ENCODE measurements at regions not wholly inside any gene's neighbourhood (a gene's known extent, or its start where the extent isn't known, plus 50 kb on each side); places are given as distances from the start of the nearest gene placed in this dataset.

DNA sequence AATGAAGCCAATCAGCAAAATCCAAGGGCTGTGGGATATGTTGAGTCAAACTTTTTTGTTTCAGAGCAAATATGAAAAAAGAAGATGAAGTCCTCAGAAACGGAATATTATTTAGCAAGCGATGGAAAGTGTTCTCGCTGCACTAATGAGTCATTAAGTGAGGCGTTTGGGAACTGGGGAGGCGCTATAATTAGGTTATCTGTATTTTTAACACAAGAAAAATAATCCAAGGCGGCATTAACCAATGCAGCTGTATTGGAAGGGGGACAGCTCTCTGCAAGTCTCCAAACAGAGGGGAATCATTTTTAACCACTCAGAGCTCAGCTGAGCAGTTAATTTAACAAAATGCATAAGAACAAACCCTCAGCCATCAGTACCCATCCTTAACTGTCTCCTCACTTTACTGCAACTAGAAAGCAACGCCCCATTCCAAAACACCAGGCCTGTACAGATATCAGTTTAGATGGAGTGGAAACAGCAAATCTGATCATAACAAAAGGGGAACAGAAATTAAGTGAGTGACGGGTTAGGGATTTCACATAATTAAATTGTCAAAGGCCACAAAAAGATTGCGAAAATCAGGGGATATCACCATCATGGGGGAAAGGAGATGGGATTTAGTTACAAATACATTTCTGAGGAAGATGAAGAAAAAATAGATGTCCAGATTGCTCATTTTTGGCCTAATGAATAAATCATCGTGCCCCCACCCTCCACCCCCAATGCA is 211.0 kb upstream of the TOX3 start (continued):
- TF ChIP-seq, protein P1, sequence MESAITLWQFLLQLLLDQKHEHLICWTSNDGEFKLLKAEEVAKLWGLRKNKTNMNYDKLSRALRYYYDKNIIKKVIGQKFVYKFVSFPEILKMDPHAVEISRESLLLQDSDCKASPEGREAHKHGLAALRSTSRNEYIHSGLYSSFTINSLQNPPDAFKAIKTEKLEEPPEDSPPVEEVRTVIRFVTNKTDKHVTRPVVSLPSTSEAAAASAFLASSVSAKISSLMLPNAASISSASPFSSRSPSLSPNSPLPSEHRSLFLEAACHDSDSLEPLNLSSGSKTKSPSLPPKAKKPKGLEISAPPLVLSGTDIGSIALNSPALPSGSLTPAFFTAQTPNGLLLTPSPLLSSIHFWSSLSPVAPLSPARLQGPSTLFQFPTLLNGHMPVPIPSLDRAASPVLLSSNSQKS (CRISPR knock-in tag; IDR thresholded peaks at IDR 0.05) = no peak
- TF ChIP-seq CBX3 (IDR thresholded peaks at IDR 0.05; ENCODE audit: borderline replicate concordance in 1 of 2, low read length in 2 of 2) (no peak), MTF1 (CRISPR knock-in tag; IDR thresholded peaks at IDR 0.05; ENCODE audit: borderline replicate concordance) (no peak)

DNA sequence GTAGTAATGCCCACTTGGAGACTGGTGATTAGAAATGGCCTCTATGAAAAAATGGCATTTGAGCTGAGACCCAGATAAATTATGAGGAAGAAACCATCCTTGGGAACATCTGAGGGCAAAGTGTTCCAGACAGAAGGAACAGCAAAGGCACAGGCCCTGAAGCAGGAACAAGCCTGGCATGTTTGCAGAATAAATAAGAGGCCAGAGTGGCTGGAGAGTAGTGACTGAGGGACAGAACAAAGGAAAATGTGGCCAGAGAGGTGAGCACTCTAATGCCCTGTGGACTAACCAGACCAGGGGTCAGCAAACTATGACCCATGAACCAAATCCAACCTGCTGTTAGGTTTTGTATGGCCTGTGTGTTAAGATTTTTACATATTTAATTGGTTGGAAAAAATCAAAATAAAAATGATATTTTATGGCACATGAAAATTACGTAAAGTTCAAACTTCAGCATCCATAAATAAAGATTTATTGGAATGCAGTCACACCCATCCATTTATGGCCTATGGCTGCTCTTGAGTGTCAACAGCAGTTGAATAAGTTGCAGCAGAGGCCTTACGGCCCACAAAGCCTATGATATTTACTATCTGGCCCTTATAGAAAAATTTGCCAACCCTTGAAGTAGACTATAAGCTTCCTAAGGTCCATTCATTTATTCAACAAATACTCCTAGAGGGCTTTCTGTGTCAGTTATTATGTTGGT is 210.0 kb upstream of the TOX3 start:
- ATAC-seq = no peak
- no peak overlapping the region for H3K9ac ChIP-seq (ENCODE audit: insufficient read depth in 1 of 2, low read depth in 2 of 2, low read length in 2 of 2)
- intact Hi-C loops (cut with micrococcal nuclease) (no loop called here), in situ Hi-C loops (cut with MboI) (no loop called here)
- no peak for DNase-seq (ENCODE audit: extremely low read depth in 1 of 4, low spot score in 3 of 4)
- 0% methylated on average over 2 of the region's 2 CpGs for WGBS (ENCODE audit: insufficient coverage, low coverage, missing lambda C conversion rate)
- POLR2A ChIA-PET = no interaction called here
- H3K27ac ChIP-seq (ENCODE audit: extremely low read depth, low read depth, low read length) = no peak overlapping the region
- H3K79me2 ChIP-seq (ENCODE audit: control insufficient read depth, insufficient read depth, low read length) = no peaks in the 10 kb centered on the region
- no peak overlapping the region for H2AFZ ChIP-seq (ENCODE audit: low read depth, low read length)
- no peak overlapping the region for H3K4me2 ChIP-seq (ENCODE audit: insufficient read depth, low read length)
- CTCF ChIA-PET (ENCODE audit: low intra/inter-chr PET ratio) = no interaction called here
- TF ChIP-seq PRPF4 (IDR thresholded peaks at IDR 0.05; ENCODE audit: insufficient read depth, low read depth, low read length, poor library complexity, severe bottlenecking) (no peak), RBM22 (IDR thresholded peaks at IDR 0.05; ENCODE audit: low read depth, low read length, poor library complexity, severe bottlenecking) (no peak), ETS1 (conservative IDR thresholded peaks at IDR 0.05; ENCODE audit: control insufficient read depth, low read depth, low read length) (no peak), HES1 (IDR thresholded peaks at IDR 0.05; ENCODE audit: low read depth) (no peak), ZNF778 (CRISPR knock-in tag; IDR thresholded peaks at IDR 0.05) (no peak)
- TF ChIP-seq, protein P2, sequence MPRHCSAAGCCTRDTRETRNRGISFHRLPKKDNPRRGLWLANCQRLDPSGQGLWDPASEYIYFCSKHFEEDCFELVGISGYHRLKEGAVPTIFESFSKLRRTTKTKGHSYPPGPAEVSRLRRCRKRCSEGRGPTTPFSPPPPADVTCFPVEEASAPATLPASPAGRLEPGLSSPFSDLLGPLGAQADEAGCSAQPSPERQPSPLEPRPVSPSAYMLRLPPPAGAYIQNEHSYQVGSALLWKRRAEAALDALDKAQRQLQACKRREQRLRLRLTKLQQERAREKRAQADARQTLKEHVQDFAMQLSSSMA (CRISPR knock-in tag; IDR thresholded peaks at IDR 0.05) = no peak
- TF ChIP-seq, protein P3, sequence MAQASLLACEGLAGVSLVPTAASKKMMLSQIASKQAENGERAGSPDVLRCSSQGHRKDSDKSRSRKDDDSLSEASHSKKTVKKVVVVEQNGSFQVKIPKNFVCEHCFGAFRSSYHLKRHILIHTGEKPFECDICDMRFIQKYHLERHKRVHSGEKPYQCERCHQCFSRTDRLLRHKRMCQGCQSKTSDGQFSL (CRISPR knock-in tag; IDR thresholded peaks at IDR 0.05) = no peak
- TF ChIP-seq, protein P3 (tag; IDR thresholded peaks at IDR 0.05) = no peak
- BruUV-seq (replicated peaks) = no TSS peak
- no peaks in the 10 kb centered on the region for H4K20me1 ChIP-seq (replicated peaks; ENCODE audit: control insufficient read depth, insufficient read depth, low read length)
- no peaks in the 10 kb centered on the region for H3K9me1 ChIP-seq (ENCODE audit: control insufficient read depth, insufficient read depth, low read length)
- H3K4me1 ChIP-seq (replicated peaks in 1 of 2; ENCODE audit: control insufficient read depth in 2 of 2, insufficient read depth in 2 of 2, low read length in 2 of 2) = no peaks in the 10 kb centered on the region
- H3K27me3 ChIP-seq (ENCODE audit: control insufficient read depth in 2 of 2, insufficient read depth in 2 of 2, low read length in 2 of 2) = no peaks in the 10 kb centered on the region
- H3K9me3 ChIP-seq (replicated peaks; ENCODE audit: control insufficient read depth, insufficient read depth, low read depth, low read length) = peaks cover 2% of the 10 kb centered on the region; the same call in 1 of the 2 replicates
- no peak for FAIRE-seq
- H3K4me3 ChIP-seq = no peak overlapping the region
- H3K36me3 ChIP-seq (ENCODE audit: control insufficient read depth, insufficient read depth, low read length) = no peaks in the 10 kb centered on the region
